GM21515 (cell line): ENCODE measurements at regions not wholly inside any gene's neighbourhood (a gene's known extent, or its start where the extent isn't known, plus 50 kb on each side); places are given as distances from the start of the nearest gene placed in this dataset.
"Not testable (repeated sequence)": the region's sequence is repeated elsewhere in the genome, so short reads cannot be mapped to it uniquely, and the experiment has no call there.

ENCODE experiments used
- ATAC-seq: cut with Tn5 transposase; IDR thresholded peaks from one replicate; pipeline ENCODE4 v1.9.1; 2021; ENCODE audit not compliant: unreplicated experiment

DNA sequence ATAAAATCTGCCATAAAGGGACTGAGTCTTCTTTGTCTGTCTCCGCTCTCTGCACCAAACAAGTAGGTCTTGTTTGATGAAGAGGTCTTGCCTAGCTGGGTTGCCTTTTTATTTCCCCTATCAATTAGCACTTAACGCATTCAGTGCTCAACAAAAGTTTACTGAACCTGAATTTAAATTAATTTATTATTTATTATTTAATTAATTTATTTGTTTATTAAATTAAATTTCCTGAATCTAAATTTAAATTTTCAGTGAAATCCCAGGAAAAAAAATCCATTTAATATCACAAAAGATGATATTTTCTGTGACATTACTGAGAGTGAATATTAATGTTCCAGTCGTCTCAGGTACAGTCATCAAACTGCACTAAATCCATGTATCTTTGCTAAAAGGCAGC, 164.9 kb upstream of the AGTR1 start:
- ATAC-seq, result no peak

DNA sequence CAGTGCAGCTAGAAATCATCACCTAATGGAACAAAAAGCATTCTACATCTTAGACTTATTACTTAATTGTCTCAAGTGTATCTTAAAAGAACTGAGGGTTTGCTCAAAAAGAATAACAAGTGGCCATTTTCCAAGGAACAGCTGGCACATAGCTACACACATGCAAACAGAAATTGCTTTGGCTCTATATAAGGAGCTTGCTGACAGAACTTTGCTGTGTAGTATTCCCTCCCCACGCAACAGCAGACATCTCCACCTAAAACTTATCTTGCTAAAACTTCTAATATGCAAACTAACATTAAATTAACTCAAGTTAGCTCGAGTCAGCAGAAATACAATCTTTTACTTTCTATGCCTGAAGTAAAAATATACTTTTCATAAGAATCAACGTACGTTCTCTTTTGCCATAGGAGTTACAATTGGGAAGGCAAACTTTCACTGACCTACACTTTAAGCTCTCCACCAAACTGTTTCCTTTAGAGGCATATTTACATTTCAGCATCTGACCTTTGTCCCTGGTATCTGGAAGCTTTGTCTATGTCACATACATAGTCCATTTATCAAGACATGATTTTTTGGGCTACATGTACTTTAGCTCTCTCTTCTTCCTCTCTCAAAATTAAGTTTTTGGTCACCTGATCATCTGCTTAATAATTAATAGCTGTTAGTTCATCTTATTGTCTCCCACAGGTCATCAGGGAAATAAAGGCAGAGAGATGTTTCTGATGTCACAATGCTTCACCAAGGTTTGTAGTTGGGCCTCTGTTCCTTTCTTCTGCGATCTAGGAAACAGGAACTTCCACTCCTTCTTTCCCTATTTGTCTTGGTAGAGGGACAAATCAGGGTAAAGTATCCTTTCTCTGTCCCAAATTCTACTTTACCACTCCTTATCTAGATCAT, 163.4 kb upstream of the AGTR1 start:
- no peak for ATAC-seq

GRCh38 chr3:148535001-148535400, 162.7 kb upstream of the AGTR1 start:
- no peak for ATAC-seq

GRCh38 chr3:148540266-148540665, 157.4 kb upstream of the AGTR1 start:
- no peak for ATAC-seq

DNA sequence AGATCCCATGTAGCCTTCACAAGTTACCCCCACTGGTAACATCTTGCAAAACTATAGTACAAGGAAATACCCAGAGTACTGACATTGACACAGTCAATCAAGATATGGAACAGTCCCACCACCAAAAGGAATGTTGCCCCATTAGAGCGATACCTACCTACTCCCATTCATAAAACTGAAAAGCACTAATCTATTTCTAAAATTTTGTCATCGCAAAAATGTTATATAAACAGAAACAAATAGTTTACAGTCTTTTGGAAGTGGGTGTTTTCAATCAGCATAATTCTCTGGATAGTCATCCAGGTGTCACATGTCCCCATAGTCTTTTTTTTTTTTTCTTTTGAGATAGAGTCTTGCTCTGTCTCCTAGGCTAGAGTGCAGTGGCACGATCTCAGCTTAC, 156.9 kb upstream of the AGTR1 start:
- ATAC-seq, result no peak

DNA sequence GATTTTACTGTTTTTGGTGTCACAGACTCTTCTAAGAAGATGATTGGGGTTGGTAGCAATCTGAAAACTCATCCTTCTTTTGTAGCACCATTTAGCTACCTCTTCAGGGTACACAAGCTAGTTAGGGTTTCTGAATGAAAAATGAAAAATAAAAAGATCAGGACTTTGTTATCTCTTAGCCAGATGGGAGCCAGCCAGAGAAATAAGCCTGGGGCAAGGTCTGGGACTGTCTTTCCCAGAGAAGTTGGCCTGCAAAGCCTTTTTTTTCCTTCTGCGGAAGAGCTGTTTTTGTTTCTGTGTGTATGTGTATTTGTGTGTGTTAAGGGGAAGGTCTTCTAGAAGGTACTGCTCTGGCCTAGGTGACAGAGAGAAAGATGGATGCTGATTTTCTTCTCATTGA, 150.7 kb upstream of the AGTR1 start:
- no peak for ATAC-seq

DNA sequence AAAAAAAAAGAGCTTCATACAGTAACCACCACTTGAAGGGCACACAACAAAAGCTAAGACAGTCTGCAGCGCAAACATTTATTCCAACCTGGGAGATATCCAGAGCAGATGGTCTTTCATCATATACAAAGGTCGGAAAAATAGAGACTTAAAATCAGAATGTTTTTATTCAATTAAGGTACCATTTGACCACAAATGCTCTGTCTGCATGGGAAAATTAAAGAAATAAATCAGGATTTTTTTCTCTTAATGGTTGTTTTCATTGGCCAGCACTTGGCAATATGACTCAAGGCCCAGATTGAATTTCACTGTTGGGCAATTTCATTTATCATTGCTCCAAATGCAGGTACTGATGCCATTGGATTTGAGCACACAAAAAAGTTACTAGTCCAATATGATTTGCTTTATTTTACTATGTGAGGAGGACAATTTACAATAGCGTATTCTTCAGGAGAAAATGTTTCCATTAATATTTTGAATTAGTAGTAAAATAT, 145.9 kb upstream of the AGTR1 start:
- ATAC-seq, result no peak

DNA sequence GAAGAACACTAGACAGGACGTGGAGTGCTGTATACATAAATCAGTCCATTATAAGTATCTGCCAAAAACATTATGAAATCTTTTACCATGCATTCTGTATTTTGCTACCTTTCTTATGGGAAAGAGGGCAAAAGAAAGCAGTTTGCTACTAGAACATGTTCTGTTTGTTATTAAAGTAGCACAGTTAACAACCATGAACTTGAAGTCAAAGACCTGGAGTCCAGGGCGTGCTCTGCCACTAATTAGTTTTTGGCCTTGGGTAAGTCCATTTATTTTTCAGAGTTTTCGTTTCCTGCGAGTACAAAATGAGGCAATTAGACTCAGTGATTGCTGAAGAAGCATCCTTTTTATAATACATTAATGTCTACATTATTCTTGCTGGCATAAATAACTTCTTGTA, 143.3 kb upstream of the AGTR1 start:
- ATAC-seq, result no peak

- ATAC-seq, result no peak
Measured at GRCh38 chr3:148556664-148557063, 141.0 kb upstream of the AGTR1 start.

DNA sequence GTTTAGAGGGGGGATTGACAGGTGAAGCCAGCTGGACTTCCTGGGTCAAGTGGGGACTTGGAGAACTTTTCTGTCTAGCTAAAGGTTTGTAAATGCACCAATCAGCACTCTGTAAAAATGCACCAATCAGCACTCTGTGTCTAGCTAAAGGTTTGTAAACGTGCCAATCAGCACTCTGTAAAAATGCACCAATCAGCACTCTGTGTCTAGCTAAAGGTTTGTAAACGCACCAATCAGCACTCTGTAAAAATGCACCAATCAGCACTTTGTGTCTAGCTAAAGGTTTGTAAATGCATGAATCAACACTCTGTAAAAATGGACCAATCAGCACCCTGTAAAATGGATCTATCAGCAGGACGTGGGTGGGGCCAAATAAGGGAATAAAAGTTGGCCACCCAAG, 120.1 kb upstream of the AGTR1 start:
- not testable (repeated sequence) for ATAC-seq

DNA sequence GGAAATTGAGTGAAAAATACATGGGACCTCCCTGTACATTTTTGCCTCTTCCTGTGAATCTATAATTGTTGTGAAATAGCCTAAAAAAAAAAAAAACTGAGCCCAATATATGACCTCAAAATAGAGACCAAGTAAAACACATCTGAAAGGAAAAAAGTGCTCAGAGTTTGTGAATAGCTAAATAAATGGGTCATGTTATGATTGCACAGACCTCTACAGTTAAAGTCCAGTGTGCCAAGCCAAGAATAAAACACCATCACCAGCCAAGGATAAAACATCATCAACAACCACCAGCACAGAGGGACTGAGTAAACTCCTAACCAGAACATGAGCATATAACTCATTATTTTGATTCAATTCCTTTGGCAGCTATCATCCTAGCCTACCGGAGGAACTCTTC, 115.6 kb upstream of the AGTR1 start:
- no peak for ATAC-seq

GRCh38 chr3:148583793-148584192, 113.9 kb upstream of the AGTR1 start:
- no peak for ATAC-seq

DNA sequence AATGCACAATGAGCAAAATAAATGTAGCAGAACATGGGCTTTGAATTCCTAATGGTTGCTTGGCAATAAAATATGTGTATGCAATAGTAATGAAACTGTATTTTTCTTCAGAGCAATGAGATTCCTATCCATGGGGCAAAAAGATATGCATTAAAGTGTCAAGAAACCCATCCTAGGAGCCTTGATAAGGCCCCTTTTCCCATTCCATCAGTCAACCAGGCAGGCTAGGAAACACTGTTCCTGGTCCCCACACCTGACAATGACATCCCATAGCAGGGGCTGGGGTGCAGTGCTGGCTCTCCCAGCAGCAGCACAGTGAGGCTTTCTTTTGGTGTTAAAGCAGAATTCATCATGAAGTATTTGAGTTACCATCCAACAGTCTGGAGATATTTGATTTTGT, 113.3 kb upstream of the AGTR1 start:
- no peak for ATAC-seq

- no peak for ATAC-seq
Measured at GRCh38 chr3:148585671-148586379, 111.9 kb upstream of the AGTR1 start.

GRCh38 chr3:148588291-148588690, 109.4 kb upstream of the AGTR1 start:
- ATAC-seq, result no peak

DNA sequence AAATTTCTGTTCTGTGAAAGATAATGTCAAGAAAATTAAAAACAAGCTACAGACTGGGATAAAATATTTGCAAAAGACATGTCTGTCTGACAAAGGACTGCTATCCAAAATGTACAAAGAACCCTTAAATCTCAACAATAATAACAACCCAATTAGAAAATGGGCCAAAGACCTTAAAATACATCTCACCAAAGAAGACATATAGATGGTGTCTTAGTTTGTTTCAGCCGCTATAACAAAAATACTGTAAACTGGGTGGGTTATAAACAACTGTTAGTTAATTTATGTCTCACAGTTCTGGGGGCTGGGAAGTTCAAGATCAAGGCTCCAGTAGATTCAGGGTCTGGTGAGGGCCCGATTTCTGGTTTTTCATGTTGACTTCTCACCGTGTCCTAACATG, 106.2 kb upstream of the AGTR1 start:
- no peak for ATAC-seq

DNA sequence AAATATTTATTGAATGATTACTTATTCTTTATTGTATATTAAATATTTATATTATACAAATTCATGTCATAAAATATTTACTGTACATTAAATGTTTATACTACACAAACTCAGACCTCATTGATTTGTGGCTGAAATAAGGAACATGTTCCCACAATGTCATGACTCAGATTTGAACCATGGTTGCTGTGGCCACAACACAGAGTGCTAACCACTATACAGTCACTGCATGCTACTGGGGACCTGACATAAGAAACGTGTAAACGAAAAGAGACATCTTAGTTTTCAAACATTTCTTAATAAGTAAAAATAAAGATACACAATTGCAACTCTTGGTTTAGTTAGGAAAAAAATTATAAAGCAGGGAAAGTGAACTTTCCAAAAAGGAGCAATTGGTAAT, 99.1 kb upstream of the AGTR1 start:
- no peak for ATAC-seq

DNA sequence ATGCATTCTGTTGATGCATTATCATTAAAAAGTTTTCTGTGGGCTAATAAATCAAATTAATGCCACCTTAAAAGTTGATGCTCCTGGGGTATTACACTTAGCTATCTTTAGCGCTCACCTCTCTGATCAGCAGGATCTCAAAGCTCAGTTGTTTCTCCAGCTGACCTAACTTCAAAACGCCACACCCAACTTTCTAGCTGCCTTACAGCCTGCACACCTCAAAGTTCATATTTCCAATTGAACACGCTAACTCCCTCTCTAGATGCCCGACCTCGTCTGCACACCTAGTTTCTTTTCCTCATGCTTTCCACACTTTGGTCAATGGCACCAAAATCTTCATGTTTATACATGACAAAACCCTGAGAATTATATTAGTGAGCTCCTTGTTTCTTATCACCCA, 98.2 kb upstream of the AGTR1 start:
- ATAC-seq, result no peak

- ATAC-seq, result no peak
Measured at GRCh38 chr3:148600440-148600839, 97.3 kb upstream of the AGTR1 start.

- no peak for ATAC-seq
Measured at GRCh38 chr3:148600902-148601765, 96.6 kb upstream of the AGTR1 start.
